DND-41 (cell line): ENCODE measurements at regions not wholly inside any gene's neighbourhood (a gene's known extent, or its start where the extent isn't known, plus 50 kb on each side); places are given as distances from the start of the nearest gene placed in this dataset.

Experiments used
- ATAC-seq: fragments of 200-7000 bp; cut with Tn5 transposase; 3 replicates; pipeline ENCODE4 v1.9.1; 2021; ENCODE audit warnings: low read depth; ENCODE audit not compliant: insufficient read depth
- DNase-seq: peaks from one replicate; pipeline ENCODE4 v3.0.0-alpha.2; 2020
- H2AFZ ChIP-seq: 2 replicates; pipeline ENCODE4 v1.6.0; 2012; ENCODE audit warnings: low read depth, low read length
- H3K27ac ChIP-seq: 2 replicates; pipeline ENCODE4 v1.5.1; 2012; ENCODE audit warnings: low read length, inconsistent platforms
- H3K27me3 ChIP-seq: fragments of 200-600 bp; sonication (generic); 2 replicates; pipeline ENCODE4 v1.6.0; 2012; ENCODE audit warnings: low read length, mild to moderate bottlenecking, inconsistent platforms; ENCODE audit not compliant: insufficient read depth, poor library complexity
- H3K36me3 ChIP-seq: 2 replicates; pipeline ENCODE4 v1.5.1; 2012; ENCODE audit warnings: low read length, inconsistent platforms; ENCODE audit not compliant: insufficient read depth
- H3K4me1 ChIP-seq: 2 replicates; pipeline ENCODE4 v1.5.1; 2012; ENCODE audit warnings: mild to moderate bottlenecking, low read length; ENCODE audit not compliant: insufficient read depth
- H3K4me2 ChIP-seq: 2 replicates; pipeline ENCODE4 v1.6.0; 2012; ENCODE audit warnings: mild to moderate bottlenecking, moderate library complexity, low read length, inconsistent platforms; ENCODE audit not compliant: insufficient read depth
- H3K4me3 ChIP-seq, 2 experiments: fragments of 200-600 bp in 1 of 2; shearing (Covaris generic) in 1 of 2; 2 replicates each; pipeline ENCODE4 v1.5.1; 2012 to 2016; ENCODE audit warnings: inconsistent platforms in 2 of 2, low read length in 2 of 2, mild to moderate bottlenecking in 2 of 2, low read depth in 1 of 2, moderate library complexity in 1 of 2
- H3K79me2 ChIP-seq: 2 replicates; pipeline ENCODE4 v1.6.0; 2012; ENCODE audit warnings: low read length, inconsistent platforms; ENCODE audit not compliant: insufficient read depth
- H3K9ac ChIP-seq: 2 replicates; pipeline ENCODE4 v1.6.0; 2012; ENCODE audit warnings: low read depth, mild to moderate bottlenecking, inconsistent platforms, low read length, moderate library complexity
- H3K9me3 ChIP-seq: 2 replicates; pipeline ENCODE4 v1.5.1; 2012; ENCODE audit warnings: low read length, moderate library complexity, mild to moderate bottlenecking, inconsistent platforms; ENCODE audit not compliant: insufficient read depth, severe bottlenecking
- H4K20me1 ChIP-seq: 2 replicates; pipeline ENCODE4 v1.6.0; 2012; ENCODE audit warnings: low read length; ENCODE audit not compliant: insufficient read depth
- CTCF ChIP-seq: IDR thresholded peaks from 2 replicates; pipeline ENCODE4 v1.5.1; 2012; ENCODE audit warnings: borderline replicate concordance, low read length, moderate library complexity, mild to moderate bottlenecking; ENCODE audit not compliant: poor library complexity, severe bottlenecking; ENCODE audit errors: extremely low read depth
- EZH2 ChIP-seq: IDR thresholded peaks from 3 replicates; pipeline ENCODE4 v1.6.1; 2012; ENCODE audit warnings: borderline replicate concordance, low read depth, mild to moderate bottlenecking, moderate library complexity, low read length, inconsistent platforms; ENCODE audit not compliant: severe bottlenecking

GRCh38 chr10:108592956-108593355, 1330.4 kb downstream of the XPNPEP1 start:
- Histone ChIP-seq H4K20me1 (no peaks in the 10 kb centered on the region), H3K27me3 (no peaks in the 10 kb centered on the region), H2AFZ (no peak overlapping the region), H3K4me3 (no peak overlapping the region), H3K79me2 (no peaks in the 10 kb centered on the region), H3K9ac (no peak overlapping the region), H3K27ac (no peak overlapping the region), H3K9me3 (no peaks in the 10 kb centered on the region), H3K4me2 (no peak overlapping the region), H3K4me1 (no peaks in the 10 kb centered on the region), H3K36me3 (no peaks in the 10 kb centered on the region)
- DNase-seq = no peak
- no peak for TF ChIP-seq EZH2
- no peak for ATAC-seq

- H4K20me1 ChIP-seq = no peaks in the 10 kb centered on the region
- DNase-seq = no peak
- H3K9me3 ChIP-seq = no peaks in the 10 kb centered on the region
- H3K4me1 ChIP-seq = no peaks in the 10 kb centered on the region
- no peak overlapping the region for H3K4me2 ChIP-seq
- ATAC-seq = no peak
- no peaks in the 10 kb centered on the region for H3K27me3 ChIP-seq
- no peak overlapping the region for H3K4me3 ChIP-seq
- no peak overlapping the region for H3K27ac ChIP-seq
- TF ChIP-seq EZH2 (no peak), CTCF (no peak)
- H2AFZ ChIP-seq = no peak overlapping the region
- no peak overlapping the region for H3K9ac ChIP-seq
- no peaks in the 10 kb centered on the region for H3K36me3 ChIP-seq
- no peaks in the 10 kb centered on the region for H3K79me2 ChIP-seq
These were observed 1331.9 kb downstream of the XPNPEP1 start for GRCh38 chr10:108591417-108591816.

- Histone ChIP-seq H3K27ac (no peak overlapping the region), H3K9me3 (no peaks in the 10 kb centered on the region), H4K20me1 (no peaks in the 10 kb centered on the region), H3K4me1 (no peaks in the 10 kb centered on the region), H3K36me3 (no peaks in the 10 kb centered on the region), H3K9ac (no peak overlapping the region), H3K79me2 (no peaks in the 10 kb centered on the region), H3K4me3 (no peak overlapping the region), H3K4me2 (no peak overlapping the region), H2AFZ (no peak overlapping the region), H3K27me3 (no peaks in the 10 kb centered on the region)
- DNase-seq = no peak
- TF ChIP-seq EZH2 = no peak
- TF ChIP-seq CTCF = no peak
- no peak for ATAC-seq
These were observed 1336.9 kb downstream of the XPNPEP1 start for GRCh38 chr10:108586424-108586823.

GRCh38 chr10:108583877-108584276, 1339.4 kb downstream of the XPNPEP1 start:
- DNase-seq = no peak
- no peaks in the 10 kb centered on the region for H4K20me1 ChIP-seq
- H3K9me3 ChIP-seq = no peaks in the 10 kb centered on the region
- H3K27ac ChIP-seq = no peak overlapping the region
- H3K79me2 ChIP-seq = no peaks in the 10 kb centered on the region
- TF ChIP-seq CTCF = no peak
- TF ChIP-seq EZH2 = no peak
- no peaks in the 10 kb centered on the region for H3K27me3 ChIP-seq
- no peak for ATAC-seq
- H3K9ac ChIP-seq = no peak overlapping the region
- H2AFZ ChIP-seq = no peak overlapping the region
- H3K36me3 ChIP-seq = no peaks in the 10 kb centered on the region
- no peak overlapping the region for H3K4me2 ChIP-seq
- no peaks in the 10 kb centered on the region for H3K4me1 ChIP-seq
- no peak overlapping the region for H3K4me3 ChIP-seq
